Neural cell (in vitro differentiated cells): ENCODE measurements at regions not wholly inside any gene's neighbourhood (a gene's known extent, or its start where the extent isn't known, plus 50 kb on each side); places are given as distances from the start of the nearest gene placed in this dataset.

Source experiments
- H2AFZ ChIP-seq: fragments of 200-600, 300-800 bp; sonication (generic), shearing (Covaris generic); 2 replicates; pipeline ENCODE4 v1.6.0; 2014; ENCODE audit warnings: low read depth, mild to moderate bottlenecking, antibody characterized with exemption, low read length, moderate library complexity
- H3F3A ChIP-seq: fragments of 200-600 bp; shearing (Covaris generic); 2 replicates; pipeline ENCODE4 v1.6.1; 2016; ENCODE audit warnings: mild to moderate bottlenecking, moderate library complexity, mixed read lengths, antibody characterized with exemption, low read length; ENCODE audit not compliant: insufficient read depth, poor library complexity, severe bottlenecking
- H3K27ac ChIP-seq: fragments of 200-600, 300-800 bp; sonication (generic), shearing (Covaris generic); 2 replicates; pipeline ENCODE4 v1.5.1; 2014; ENCODE audit warnings: mild to moderate bottlenecking, low read length, moderate library complexity
- H3K27me3 ChIP-seq: fragments of 300-800, 200-600 bp; sonication (generic), shearing (Covaris generic); 2 replicates; pipeline ENCODE4 v1.6.0; 2014; ENCODE audit warnings: mild to moderate bottlenecking, low read depth, low read length, moderate library complexity; ENCODE audit not compliant: insufficient read depth
- H3K36me3 ChIP-seq: fragments of 300-800, 200-600 bp; sonication (generic), shearing (Covaris generic); 2 replicates; pipeline ENCODE4 v1.5.1; 2014; ENCODE audit warnings: mild to moderate bottlenecking, antibody characterized with exemption, low read length, moderate library complexity; ENCODE audit not compliant: insufficient read depth
- H3K4me2 ChIP-seq: fragments of 300-800, 200-600 bp; sonication (generic), shearing (Covaris generic); 2 replicates; pipeline ENCODE4 v1.6.0; 2014; ENCODE audit warnings: mild to moderate bottlenecking, low read length
- H3K4me3 ChIP-seq: fragments of 300-800, 200-600 bp; sonication (generic), shearing (Covaris generic); 2 replicates; pipeline ENCODE4 v1.5.1; 2014; ENCODE audit warnings: mild to moderate bottlenecking, low read length, moderate library complexity
- H3K79me2 ChIP-seq: fragments of 200-600 bp; shearing (Covaris generic); replicated peaks from 2 replicates; pipeline ENCODE4 v1.6.0; 2014; ENCODE audit warnings: mild to moderate bottlenecking, low read length, moderate library complexity; ENCODE audit not compliant: insufficient read depth
- H3K9ac ChIP-seq: fragments of 300-800, 200-600 bp; sonication (generic), shearing (Covaris generic); 2 replicates; pipeline ENCODE4 v1.6.1; 2016; ENCODE audit warnings: mild to moderate bottlenecking, low read length, mixed read lengths
- H3K9me2 ChIP-seq: fragments of 200-600 bp; shearing (Covaris generic); 2 replicates; pipeline ENCODE4 v1.6.1; 2016; ENCODE audit warnings: mild to moderate bottlenecking, low read length, mixed read lengths; ENCODE audit not compliant: insufficient read depth
- H3K9me3 ChIP-seq: fragments of 200-600, 300-800 bp; sonication (generic), shearing (Covaris generic); 2 replicates; pipeline ENCODE4 v1.6.1; 2016; ENCODE audit warnings: mild to moderate bottlenecking, mixed run types, low read length, moderate library complexity, mixed read lengths
- H4K20me1 ChIP-seq: fragments of 200-600 bp; shearing (Covaris generic); 2 replicates; pipeline ENCODE4 v1.6.1; 2016; ENCODE audit warnings: mild to moderate bottlenecking, mixed run types; ENCODE audit not compliant: insufficient read depth
- EP300 ChIP-seq: fragments of 450-650 bp; conservative IDR thresholded peaks from 2 replicates; pipeline ENCODE4 v1.6.1; 2014; ENCODE audit warnings: antibody characterized with exemption, mild to moderate bottlenecking, moderate library complexity; ENCODE audit not compliant: poor library complexity, severe bottlenecking
- EZH2 ChIP-seq: fragments of 200-600, 300-800 bp; shearing (Covaris generic), sonication (generic); IDR thresholded peaks from 2 replicates; pipeline ENCODE4 v1.6.1; 2014; ENCODE audit warnings: antibody characterized with exemption, low read length, borderline replicate concordance, mild to moderate bottlenecking; ENCODE audit not compliant: insufficient read depth, poor library complexity, severe bottlenecking
- MXI1 ChIP-seq: fragments of 450-650 bp; conservative IDR thresholded peaks from 2 replicates; pipeline ENCODE4 v1.6.1; 2014; ENCODE audit warnings: antibody characterized with exemption, mild to moderate bottlenecking; ENCODE audit not compliant: poor library complexity, severe bottlenecking
- POLR2AphosphoS5 ChIP-seq: IDR thresholded peaks from 2 replicates; pipeline ENCODE4 v1.6.1; 2012
- RAD21 ChIP-seq: fragments of 450-650 bp; conservative IDR thresholded peaks from 2 replicates; pipeline ENCODE4 v1.6.1; 2014; ENCODE audit warnings: antibody characterized with exemption, mild to moderate bottlenecking, moderate library complexity
- SMC3 ChIP-seq: fragments of 450-650 bp; conservative IDR thresholded peaks from 2 replicates; pipeline ENCODE4 v1.6.1; 2014; ENCODE audit warnings: antibody characterized with exemption, mild to moderate bottlenecking, moderate library complexity; ENCODE audit not compliant: poor library complexity
- TAF1 ChIP-seq: IDR thresholded peaks from 2 replicates; pipeline ENCODE4 v1.6.1; 2012; ENCODE audit warnings: low read depth
- TF ChIP-seq, protein P1 (sequence below): fragments of 450-650 bp; IDR thresholded peaks from 2 replicates; pipeline ENCODE4 v1.5.1; 2014; ENCODE audit warnings: antibody characterized with exemption, mild to moderate bottlenecking, moderate library complexity; ENCODE audit not compliant: poor library complexity, severe bottlenecking
- TF ChIP-seq, protein P2 (sequence below): IDR thresholded peaks from 2 replicates; pipeline ENCODE4 v1.6.1; 2012; ENCODE audit warnings: borderline replicate concordance

GRCh38 chr11:11075515-11076171 is 217.8 kb upstream of the ZBED5 start:
- Histone ChIP-seq H3K9me3 (no peaks in the 10 kb centered on the region), H3K9ac (no peak overlapping the region), H3F3A (no peaks in the 10 kb centered on the region), H3K9me2 (no peaks in the 10 kb centered on the region), H3K36me3 (no peaks in the 10 kb centered on the region), H2AFZ (no peak overlapping the region), H3K79me2 (no peaks in the 10 kb centered on the region), H3K27ac (no peak overlapping the region), H3K27me3 (no peaks in the 10 kb centered on the region), H3K4me3 (no peak overlapping the region), H3K4me2 (no peak overlapping the region), H4K20me1 (no peaks in the 10 kb centered on the region)
- TF ChIP-seq TAF1 = no peak

DNA sequence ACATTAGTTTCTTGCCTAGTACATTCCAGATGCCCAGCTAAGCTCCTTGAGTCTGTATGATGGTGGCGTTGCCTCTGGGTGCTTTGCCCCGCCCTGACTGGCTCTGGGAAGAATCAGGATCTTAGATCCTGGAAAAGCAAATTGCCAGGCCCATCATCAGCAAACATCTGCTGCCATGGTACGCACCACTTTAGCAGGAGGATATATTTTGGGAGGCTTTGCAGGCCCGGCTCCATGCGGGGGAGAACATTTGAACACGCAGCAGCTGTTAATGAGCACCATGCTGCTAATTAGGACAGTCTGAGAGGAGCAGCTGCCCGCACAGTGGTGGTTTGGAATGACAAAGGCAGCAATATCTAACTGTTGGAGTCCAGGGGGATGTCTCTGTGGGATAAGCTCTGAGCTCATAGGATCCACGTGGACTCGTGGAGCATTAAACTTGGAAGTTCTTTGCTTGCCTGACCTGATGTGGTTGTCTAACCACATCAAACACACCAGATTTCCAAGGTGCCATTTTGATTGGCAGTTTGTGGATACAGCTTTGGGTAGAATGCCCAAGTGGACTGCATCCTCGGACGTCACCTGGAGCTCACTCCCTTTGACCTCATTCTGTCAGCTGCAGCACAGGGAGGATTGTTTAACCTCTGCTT is 217.0 kb upstream of the ZBED5 start:
- Histone ChIP-seq H3F3A (no peaks in the 10 kb centered on the region), H3K4me3 (no peak overlapping the region), H3K79me2 (no peaks in the 10 kb centered on the region), H2AFZ (no peak overlapping the region), H3K9me2 (no peaks in the 10 kb centered on the region), H3K27ac (no peak overlapping the region), H3K27me3 (no peaks in the 10 kb centered on the region), H3K9ac (no peak overlapping the region), H3K4me2 (no peak overlapping the region), H3K36me3 (no peaks in the 10 kb centered on the region), H3K9me3 (no peaks in the 10 kb centered on the region), H4K20me1 (no peaks in the 10 kb centered on the region)
- TF ChIP-seq TAF1 (no peak), MXI1 (no peak), EZH2 (no peak), POLR2AphosphoS5 (no peak), EP300 (no peak), SMC3 (no peak), RAD21 (no peak)
- TF ChIP-seq, protein P1, sequence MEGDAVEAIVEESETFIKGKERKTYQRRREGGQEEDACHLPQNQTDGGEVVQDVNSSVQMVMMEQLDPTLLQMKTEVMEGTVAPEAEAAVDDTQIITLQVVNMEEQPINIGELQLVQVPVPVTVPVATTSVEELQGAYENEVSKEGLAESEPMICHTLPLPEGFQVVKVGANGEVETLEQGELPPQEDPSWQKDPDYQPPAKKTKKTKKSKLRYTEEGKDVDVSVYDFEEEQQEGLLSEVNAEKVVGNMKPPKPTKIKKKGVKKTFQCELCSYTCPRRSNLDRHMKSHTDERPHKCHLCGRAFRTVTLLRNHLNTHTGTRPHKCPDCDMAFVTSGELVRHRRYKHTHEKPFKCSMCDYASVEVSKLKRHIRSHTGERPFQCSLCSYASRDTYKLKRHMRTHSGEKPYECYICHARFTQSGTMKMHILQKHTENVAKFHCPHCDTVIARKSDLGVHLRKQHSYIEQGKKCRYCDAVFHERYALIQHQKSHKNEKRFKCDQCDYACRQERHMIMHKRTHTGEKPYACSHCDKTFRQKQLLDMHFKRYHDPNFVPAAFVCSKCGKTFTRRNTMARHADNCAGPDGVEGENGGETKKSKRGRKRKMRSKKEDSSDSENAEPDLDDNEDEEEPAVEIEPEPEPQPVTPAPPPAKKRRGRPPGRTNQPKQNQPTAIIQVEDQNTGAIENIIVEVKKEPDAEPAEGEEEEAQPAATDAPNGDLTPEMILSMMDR = no peak
- TF ChIP-seq, protein P2, sequence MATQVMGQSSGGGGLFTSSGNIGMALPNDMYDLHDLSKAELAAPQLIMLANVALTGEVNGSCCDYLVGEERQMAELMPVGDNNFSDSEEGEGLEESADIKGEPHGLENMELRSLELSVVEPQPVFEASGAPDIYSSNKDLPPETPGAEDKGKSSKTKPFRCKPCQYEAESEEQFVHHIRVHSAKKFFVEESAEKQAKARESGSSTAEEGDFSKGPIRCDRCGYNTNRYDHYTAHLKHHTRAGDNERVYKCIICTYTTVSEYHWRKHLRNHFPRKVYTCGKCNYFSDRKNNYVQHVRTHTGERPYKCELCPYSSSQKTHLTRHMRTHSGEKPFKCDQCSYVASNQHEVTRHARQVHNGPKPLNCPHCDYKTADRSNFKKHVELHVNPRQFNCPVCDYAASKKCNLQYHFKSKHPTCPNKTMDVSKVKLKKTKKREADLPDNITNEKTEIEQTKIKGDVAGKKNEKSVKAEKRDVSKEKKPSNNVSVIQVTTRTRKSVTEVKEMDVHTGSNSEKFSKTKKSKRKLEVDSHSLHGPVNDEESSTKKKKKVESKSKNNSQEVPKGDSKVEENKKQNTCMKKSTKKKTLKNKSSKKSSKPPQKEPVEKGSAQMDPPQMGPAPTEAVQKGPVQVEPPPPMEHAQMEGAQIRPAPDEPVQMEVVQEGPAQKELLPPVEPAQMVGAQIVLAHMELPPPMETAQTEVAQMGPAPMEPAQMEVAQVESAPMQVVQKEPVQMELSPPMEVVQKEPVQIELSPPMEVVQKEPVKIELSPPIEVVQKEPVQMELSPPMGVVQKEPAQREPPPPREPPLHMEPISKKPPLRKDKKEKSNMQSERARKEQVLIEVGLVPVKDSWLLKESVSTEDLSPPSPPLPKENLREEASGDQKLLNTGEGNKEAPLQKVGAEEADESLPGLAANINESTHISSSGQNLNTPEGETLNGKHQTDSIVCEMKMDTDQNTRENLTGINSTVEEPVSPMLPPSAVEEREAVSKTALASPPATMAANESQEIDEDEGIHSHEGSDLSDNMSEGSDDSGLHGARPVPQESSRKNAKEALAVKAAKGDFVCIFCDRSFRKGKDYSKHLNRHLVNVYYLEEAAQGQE = no peak
